Activated CD8-positive, alpha-beta memory T cell treated with anti-CD3 and anti-CD28 coated beads for 4 hours (primary cell): ENCODE measurements at regions not wholly inside any gene's neighbourhood (a gene's known extent, or its start where the extent isn't known, plus 50 kb on each side); places are given as distances from the start of the nearest gene placed in this dataset.

Source experiments
- DNase-seq, 2 donors: peaks; one replicate each; pipeline ENCODE4 v3.0.0-alpha.2; 2020; ENCODE audit warnings: low read depth in 2 of 2

- no peak for DNase-seq
Measured at GRCh38 chr18:39527465-39527864, 1961.9 kb upstream of the CELF4 start.

GRCh38 chr18:39524370-39524769 is 1958.8 kb upstream of the CELF4 start:
- no peak for DNase-seq

- DNase-seq, result no peak
Measured at GRCh38 chr18:39523281-39523680, 1957.7 kb upstream of the CELF4 start.

- DNase-seq, result no peak
Measured at GRCh38 chr18:39521164-39521563, 1955.6 kb upstream of the CELF4 start.

- no peak for DNase-seq
Measured at GRCh38 chr18:39519741-39520140, 1954.1 kb upstream of the CELF4 start.

GRCh38 chr18:39515299-39515698 is 1949.7 kb upstream of the CELF4 start:
- DNase-seq, result no peak

- no peak for DNase-seq
Measured at GRCh38 chr18:39513186-39513585, 1947.6 kb upstream of the CELF4 start.

GRCh38 chr18:39506581-39507330 is 1941.2 kb upstream of the CELF4 start:
- no peak for DNase-seq

GRCh38 chr18:39500306-39500705 is 1934.7 kb upstream of the CELF4 start:
- no peak for DNase-seq

- no peak for DNase-seq
Measured at GRCh38 chr18:39497821-39498220, 1932.2 kb upstream of the CELF4 start.

- no peak for DNase-seq
Measured at GRCh38 chr18:39496986-39497385, 1931.4 kb upstream of the CELF4 start.

- DNase-seq, result no peak
Measured at GRCh38 chr18:39494211-39494896, 1928.8 kb upstream of the CELF4 start.

- no peak for DNase-seq
Measured at GRCh38 chr18:39491408-39491807, 1925.8 kb upstream of the CELF4 start.

GRCh38 chr18:39489431-39489830 is 1923.8 kb upstream of the CELF4 start:
- DNase-seq, result no peak

- DNase-seq, result no peak
Measured at GRCh38 chr18:39487932-39488331, 1922.3 kb upstream of the CELF4 start.

- DNase-seq, result no peak
Measured at GRCh38 chr18:39486268-39486667, 1920.7 kb upstream of the CELF4 start.

GRCh38 chr18:39485696-39486095 is 1920.1 kb upstream of the CELF4 start:
- DNase-seq, result no peak

- no peak for DNase-seq
Measured at GRCh38 chr18:39481281-39481680, 1915.7 kb upstream of the CELF4 start.

GRCh38 chr18:39480494-39481195 is 1915.0 kb upstream of the CELF4 start:
- no peak for DNase-seq

- no peak for DNase-seq
Measured at GRCh38 chr18:39464006-39464405, 1898.4 kb upstream of the CELF4 start.

- DNase-seq, result no peak
Measured at GRCh38 chr18:39462436-39462835, 1896.8 kb upstream of the CELF4 start.

- no peak for DNase-seq
Measured at GRCh38 chr18:39460136-39460535, 1894.5 kb upstream of the CELF4 start.

- DNase-seq, result no peak
Measured at GRCh38 chr18:39455285-39455684, 1889.7 kb upstream of the CELF4 start.
